ENCODE measurements at regions not wholly inside any gene's neighbourhood (a gene's known extent, or its start where the extent isn't known, plus 50 kb on each side); places are given as distances from the start of the nearest gene placed in this dataset.

DNA sequence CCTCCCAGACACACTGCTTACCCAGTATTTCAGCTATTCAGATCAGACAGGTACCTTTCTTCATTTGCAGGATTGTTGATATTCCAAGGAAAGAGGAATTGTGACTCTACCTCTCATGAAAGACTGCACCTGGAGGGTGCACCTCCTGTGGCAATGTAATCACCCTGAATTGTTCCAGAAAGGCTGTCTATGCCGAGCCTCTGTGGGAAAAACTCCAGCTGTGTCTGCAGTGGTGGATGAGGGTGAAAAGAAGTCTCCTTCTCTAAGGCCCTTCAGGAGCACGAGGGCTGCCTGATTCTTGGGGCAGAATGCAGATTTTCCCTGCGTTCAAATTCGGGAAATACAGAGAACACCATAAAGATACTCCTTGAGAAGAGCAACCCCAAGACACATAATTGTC is 108.2 kb upstream of the ADAMTS3 start:
- ChIA-PET CTCF (no interaction called here), POLR2A (no interaction called here)
- H3K27me3 Mint-ChIP-seq (ENCODE audit: low read depth), result no peaks in the 10 kb centered on the region
- no peak for DNase-seq (ENCODE audit: low spot score)
- TF ChIP-seq, protein P1, sequence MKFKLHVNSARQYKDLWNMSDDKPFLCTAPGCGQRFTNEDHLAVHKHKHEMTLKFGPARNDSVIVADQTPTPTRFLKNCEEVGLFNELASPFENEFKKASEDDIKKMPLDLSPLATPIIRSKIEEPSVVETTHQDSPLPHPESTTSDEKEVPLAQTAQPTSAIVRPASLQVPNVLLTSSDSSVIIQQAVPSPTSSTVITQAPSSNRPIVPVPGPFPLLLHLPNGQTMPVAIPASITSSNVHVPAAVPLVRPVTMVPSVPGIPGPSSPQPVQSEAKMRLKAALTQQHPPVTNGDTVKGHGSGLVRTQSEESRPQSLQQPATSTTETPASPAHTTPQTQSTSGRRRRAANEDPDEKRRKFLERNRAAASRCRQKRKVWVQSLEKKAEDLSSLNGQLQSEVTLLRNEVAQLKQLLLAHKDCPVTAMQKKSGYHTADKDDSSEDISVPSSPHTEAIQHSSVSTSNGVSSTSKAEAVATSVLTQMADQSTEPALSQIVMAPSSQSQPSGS (CRISPR knock-in tag; IDR thresholded peaks at IDR 0.05; ENCODE audit: borderline replicate concordance, low read depth), result no peak
- no peak for TF ChIP-seq ZBTB21 (CRISPR knock-in tag; IDR thresholded peaks at IDR 0.05; ENCODE audit: borderline replicate concordance)
- no peak for TF ChIP-seq ZNF121 (CRISPR knock-in tag; IDR thresholded peaks at IDR 0.05)
- TF ChIP-seq, protein P2, sequence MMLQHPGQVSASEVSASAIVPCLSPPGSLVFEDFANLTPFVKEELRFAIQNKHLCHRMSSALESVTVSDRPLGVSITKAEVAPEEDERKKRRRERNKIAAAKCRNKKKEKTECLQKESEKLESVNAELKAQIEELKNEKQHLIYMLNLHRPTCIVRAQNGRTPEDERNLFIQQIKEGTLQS (CRISPR knock-in tag; conservative IDR thresholded peaks at IDR 0.05), result no peak
- TF ChIP-seq, protein P3, sequence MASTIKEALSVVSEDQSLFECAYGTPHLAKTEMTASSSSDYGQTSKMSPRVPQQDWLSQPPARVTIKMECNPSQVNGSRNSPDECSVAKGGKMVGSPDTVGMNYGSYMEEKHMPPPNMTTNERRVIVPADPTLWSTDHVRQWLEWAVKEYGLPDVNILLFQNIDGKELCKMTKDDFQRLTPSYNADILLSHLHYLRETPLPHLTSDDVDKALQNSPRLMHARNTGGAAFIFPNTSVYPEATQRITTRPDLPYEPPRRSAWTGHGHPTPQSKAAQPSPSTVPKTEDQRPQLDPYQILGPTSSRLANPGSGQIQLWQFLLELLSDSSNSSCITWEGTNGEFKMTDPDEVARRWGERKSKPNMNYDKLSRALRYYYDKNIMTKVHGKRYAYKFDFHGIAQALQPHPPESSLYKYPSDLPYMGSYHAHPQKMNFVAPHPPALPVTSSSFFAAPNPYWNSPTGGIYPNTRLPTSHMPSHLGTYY (CRISPR knock-in tag; IDR thresholded peaks at IDR 0.05), result no peak
- TF ChIP-seq GABPB1 (CRISPR knock-in tag; IDR thresholded peaks at IDR 0.05), result no peak
- peaks cover 26% of the 10 kb centered on the region for H3K9me3 Mint-ChIP-seq
- H3K4me1 Mint-ChIP-seq, result peaks cover 14% of the 10 kb centered on the region
- no peak overlapping the region for H3K27ac Mint-ChIP-seq
- peaks cover 7% of the 10 kb centered on the region; the same call in 1 of the 2 replicates for H3K36me3 Mint-ChIP-seq
- H3K4me3 Mint-ChIP-seq, result no peak overlapping the region
- ATAC-seq, result no peak

DNA sequence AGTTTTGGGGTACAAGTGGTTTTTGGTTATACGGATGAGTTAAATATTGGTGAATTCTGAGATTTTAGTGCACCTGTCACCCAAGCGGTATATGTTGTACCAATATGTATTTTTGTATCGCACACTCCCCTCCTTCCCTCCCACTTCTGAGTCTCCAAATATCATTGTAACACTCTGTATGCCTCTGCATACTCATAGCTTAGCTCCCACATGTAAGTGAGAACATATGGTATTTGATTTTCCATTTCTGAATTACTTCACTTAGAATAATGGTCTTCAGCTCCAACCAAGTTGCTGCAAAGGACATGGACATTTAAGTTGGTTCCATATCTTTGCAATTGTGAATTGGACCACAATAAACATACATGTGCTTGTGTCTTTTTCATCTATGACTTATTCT is 103.0 kb upstream of the ADAMTS3 start:
- Mint-ChIP-seq H3K4me1 (peaks cover 17% of the 10 kb centered on the region), H3K9me3 (peaks cover 12% of the 10 kb centered on the region), H3K4me3 (no peak overlapping the region), H3K27ac (no peak overlapping the region), H3K36me3 (no peaks in the 10 kb centered on the region), H3K27me3 (ENCODE audit: low read depth) (no peaks in the 10 kb centered on the region)
- no peak for ATAC-seq
- TF ChIP-seq ZNF416 (CRISPR knock-in tag; IDR thresholded peaks at IDR 0.05), result no peak
- TF ChIP-seq, protein P4, sequence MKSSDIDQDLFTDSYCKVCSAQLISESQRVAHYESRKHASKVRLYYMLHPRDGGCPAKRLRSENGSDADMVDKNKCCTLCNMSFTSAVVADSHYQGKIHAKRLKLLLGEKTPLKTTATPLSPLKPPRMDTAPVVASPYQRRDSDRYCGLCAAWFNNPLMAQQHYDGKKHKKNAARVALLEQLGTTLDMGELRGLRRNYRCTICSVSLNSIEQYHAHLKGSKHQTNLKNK (CRISPR knock-in tag; IDR thresholded peaks at IDR 0.05), result no peak
- TF ChIP-seq, protein P5, sequence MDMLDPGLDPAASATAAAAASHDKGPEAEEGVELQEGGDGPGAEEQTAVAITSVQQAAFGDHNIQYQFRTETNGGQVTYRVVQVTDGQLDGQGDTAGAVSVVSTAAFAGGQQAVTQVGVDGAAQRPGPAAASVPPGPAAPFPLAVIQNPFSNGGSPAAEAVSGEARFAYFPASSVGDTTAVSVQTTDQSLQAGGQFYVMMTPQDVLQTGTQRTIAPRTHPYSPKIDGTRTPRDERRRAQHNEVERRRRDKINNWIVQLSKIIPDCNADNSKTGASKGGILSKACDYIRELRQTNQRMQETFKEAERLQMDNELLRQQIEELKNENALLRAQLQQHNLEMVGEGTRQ (CRISPR knock-in tag; IDR thresholded peaks at IDR 0.05), result no peak
- no peak for TF ChIP-seq NFE2L1 (CRISPR knock-in tag; IDR thresholded peaks at IDR 0.05)
- no peak for TF ChIP-seq FOXK1 (CRISPR knock-in tag; IDR thresholded peaks at IDR 0.05)
- TF ChIP-seq SP1 (CRISPR knock-in tag; conservative IDR thresholded peaks at IDR 0.05), result no peak
- no peak for TF ChIP-seq KAT7 (CRISPR knock-in tag; IDR thresholded peaks at IDR 0.05; ENCODE audit: borderline replicate concordance)
- TF ChIP-seq, protein P2 (CRISPR knock-in tag; conservative IDR thresholded peaks at IDR 0.05), result no peak
- TF ChIP-seq, protein P6, sequence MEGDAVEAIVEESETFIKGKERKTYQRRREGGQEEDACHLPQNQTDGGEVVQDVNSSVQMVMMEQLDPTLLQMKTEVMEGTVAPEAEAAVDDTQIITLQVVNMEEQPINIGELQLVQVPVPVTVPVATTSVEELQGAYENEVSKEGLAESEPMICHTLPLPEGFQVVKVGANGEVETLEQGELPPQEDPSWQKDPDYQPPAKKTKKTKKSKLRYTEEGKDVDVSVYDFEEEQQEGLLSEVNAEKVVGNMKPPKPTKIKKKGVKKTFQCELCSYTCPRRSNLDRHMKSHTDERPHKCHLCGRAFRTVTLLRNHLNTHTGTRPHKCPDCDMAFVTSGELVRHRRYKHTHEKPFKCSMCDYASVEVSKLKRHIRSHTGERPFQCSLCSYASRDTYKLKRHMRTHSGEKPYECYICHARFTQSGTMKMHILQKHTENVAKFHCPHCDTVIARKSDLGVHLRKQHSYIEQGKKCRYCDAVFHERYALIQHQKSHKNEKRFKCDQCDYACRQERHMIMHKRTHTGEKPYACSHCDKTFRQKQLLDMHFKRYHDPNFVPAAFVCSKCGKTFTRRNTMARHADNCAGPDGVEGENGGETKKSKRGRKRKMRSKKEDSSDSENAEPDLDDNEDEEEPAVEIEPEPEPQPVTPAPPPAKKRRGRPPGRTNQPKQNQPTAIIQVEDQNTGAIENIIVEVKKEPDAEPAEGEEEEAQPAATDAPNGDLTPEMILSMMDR (IDR thresholded peaks at IDR 0.05), result no peak
- TF ChIP-seq, protein P7, sequence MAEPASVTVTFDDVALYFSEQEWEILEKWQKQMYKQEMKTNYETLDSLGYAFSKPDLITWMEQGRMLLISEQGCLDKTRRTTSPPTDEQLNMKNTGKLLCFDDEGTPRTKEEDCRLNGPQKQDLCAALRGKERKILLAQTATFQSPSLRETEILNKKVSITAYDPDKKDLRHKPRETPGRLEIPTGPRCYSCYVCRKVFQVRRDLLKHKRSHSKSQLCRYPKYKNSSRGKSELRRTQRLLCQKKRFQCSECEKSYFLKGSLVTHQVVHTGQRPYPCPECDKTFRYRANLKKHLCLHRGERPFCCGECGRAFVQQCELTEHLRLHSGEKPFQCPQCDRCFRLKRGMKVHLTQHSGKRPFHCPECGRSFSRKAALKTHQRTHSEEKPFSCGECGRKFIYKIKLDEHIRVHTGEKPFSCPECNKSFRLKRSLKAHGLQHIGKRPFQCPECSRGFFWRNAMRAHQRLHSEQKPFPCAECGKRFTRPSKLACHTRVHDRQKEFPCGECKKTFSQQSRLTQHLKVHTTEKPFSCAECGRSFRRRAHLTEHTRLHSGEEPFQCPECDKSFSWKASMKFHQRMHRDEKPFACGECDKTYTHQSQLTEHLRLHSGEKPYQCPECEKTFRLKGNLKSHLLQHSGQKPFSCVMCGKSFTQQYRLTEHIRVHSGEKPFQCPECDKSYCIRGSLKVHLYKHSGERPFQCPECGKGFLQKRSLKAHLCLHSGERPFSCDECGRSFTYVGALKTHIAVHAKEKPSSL (CRISPR knock-in tag; conservative IDR thresholded peaks at IDR 0.05), result no peak
- TF ChIP-seq ELF4 (CRISPR knock-in tag; IDR thresholded peaks at IDR 0.05; ENCODE audit: low read depth), result no peak
- TF ChIP-seq, protein P8, sequence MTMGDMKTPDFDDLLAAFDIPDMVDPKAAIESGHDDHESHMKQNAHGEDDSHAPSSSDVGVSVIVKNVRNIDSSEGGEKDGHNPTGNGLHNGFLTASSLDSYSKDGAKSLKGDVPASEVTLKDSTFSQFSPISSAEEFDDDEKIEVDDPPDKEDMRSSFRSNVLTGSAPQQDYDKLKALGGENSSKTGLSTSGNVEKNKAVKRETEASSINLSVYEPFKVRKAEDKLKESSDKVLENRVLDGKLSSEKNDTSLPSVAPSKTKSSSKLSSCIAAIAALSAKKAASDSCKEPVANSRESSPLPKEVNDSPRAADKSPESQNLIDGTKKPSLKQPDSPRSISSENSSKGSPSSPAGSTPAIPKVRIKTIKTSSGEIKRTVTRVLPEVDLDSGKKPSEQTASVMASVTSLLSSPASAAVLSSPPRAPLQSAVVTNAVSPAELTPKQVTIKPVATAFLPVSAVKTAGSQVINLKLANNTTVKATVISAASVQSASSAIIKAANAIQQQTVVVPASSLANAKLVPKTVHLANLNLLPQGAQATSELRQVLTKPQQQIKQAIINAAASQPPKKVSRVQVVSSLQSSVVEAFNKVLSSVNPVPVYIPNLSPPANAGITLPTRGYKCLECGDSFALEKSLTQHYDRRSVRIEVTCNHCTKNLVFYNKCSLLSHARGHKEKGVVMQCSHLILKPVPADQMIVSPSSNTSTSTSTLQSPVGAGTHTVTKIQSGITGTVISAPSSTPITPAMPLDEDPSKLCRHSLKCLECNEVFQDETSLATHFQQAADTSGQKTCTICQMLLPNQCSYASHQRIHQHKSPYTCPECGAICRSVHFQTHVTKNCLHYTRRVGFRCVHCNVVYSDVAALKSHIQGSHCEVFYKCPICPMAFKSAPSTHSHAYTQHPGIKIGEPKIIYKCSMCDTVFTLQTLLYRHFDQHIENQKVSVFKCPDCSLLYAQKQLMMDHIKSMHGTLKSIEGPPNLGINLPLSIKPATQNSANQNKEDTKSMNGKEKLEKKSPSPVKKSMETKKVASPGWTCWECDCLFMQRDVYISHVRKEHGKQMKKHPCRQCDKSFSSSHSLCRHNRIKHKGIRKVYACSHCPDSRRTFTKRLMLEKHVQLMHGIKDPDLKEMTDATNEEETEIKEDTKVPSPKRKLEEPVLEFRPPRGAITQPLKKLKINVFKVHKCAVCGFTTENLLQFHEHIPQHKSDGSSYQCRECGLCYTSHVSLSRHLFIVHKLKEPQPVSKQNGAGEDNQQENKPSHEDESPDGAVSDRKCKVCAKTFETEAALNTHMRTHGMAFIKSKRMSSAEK (CRISPR knock-in tag; IDR thresholded peaks at IDR 0.05; ENCODE audit: borderline replicate concordance), result no peak
- ChIA-PET CTCF (no interaction called here), POLR2A (no interaction called here)
- no peak for DNase-seq (ENCODE audit: low spot score)

Data from WTC11 (cell line).